Body of pancreas (tissue), 4 donors: ENCODE measurements at regions not wholly inside any gene's neighbourhood (a gene's known extent, or its start where the extent isn't known, plus 50 kb on each side); places are given as distances from the start of the nearest gene placed in this dataset.

ENCODE experiments used
- CTCF ChIP-seq, 7 experiments: fragments of 450-650 bp in 4 of 7; fragments of 200-600 bp in 3 of 7; sonication (generic) in 3 of 7; IDR thresholded peaks; one replicate each; pipeline ENCODE4 v1.5.1; 2016 to 2019; ENCODE audit warnings: antibody characterized with exemption in 7 of 7
- POLR2A ChIP-seq, 3 donors: fragments of 450-650 bp; IDR thresholded peaks; one replicate each; pipeline ENCODE4 v1.6.1; 2016; ENCODE audit warnings: antibody characterized with exemption in 3 of 3, mild to moderate bottlenecking in 2 of 3

- TF ChIP-seq POLR2A (IDR thresholded peaks at IDR 0.05) (no peak), CTCF (IDR thresholded peaks at IDR 0.05) (no peak)
Observed at GRCh38 chr16:64693946-64694345, 427.9 kb downstream of the CDH11 start.
